ENCODE measurements at regions not wholly inside any gene's neighbourhood (a gene's known extent, or its start where the extent isn't known, plus 50 kb on each side); places are given as distances from the start of the nearest gene placed in this dataset.

- Mint-ChIP-seq H3K27ac (no peak overlapping the region), H3K9me3 (peaks cover under 1% of the 10 kb centered on the region; the same call in 1 of the 2 replicates), H3K4me1 (ENCODE audit: low read depth) (no peaks in the 10 kb centered on the region), H3K27me3 (ENCODE audit: insufficient read depth) (no peaks in the 10 kb centered on the region), H3K4me3 (no peak overlapping the region), H3K36me3 (ENCODE audit: low read depth) (no peaks in the 10 kb centered on the region)
- no peak for DNase-seq
- no peak for TF ChIP-seq CTCF (IDR thresholded peaks at IDR 0.05)
These were observed 394.6 kb downstream of the AEBP2 start for GRCh38 chr12:19833775-19834501.

GRCh38 chr12:19834592-19834991 is 395.3 kb downstream of the AEBP2 start:
- Mint-ChIP-seq H3K9me3 (no peaks in the 10 kb centered on the region), H3K27ac (no peak overlapping the region), H3K4me3 (no peak overlapping the region), H3K36me3 (ENCODE audit: low read depth) (no peaks in the 10 kb centered on the region), H3K27me3 (ENCODE audit: insufficient read depth) (no peaks in the 10 kb centered on the region), H3K4me1 (ENCODE audit: low read depth) (no peaks in the 10 kb centered on the region)
- DNase-seq, result no peak
- TF ChIP-seq CTCF (IDR thresholded peaks at IDR 0.05), result no peak

- DNase-seq, result no peak
- no peak overlapping the region for H3K4me3 Mint-ChIP-seq
- no peaks in the 10 kb centered on the region for H3K9me3 Mint-ChIP-seq
- no peak overlapping the region for H3K27ac Mint-ChIP-seq
- H3K36me3 Mint-ChIP-seq (ENCODE audit: low read depth), result no peaks in the 10 kb centered on the region
- no peaks in the 10 kb centered on the region for H3K27me3 Mint-ChIP-seq (ENCODE audit: insufficient read depth)
- TF ChIP-seq CTCF (IDR thresholded peaks at IDR 0.05), result no peak
- no peaks in the 10 kb centered on the region for H3K4me1 Mint-ChIP-seq (ENCODE audit: low read depth)
These were observed 396.8 kb downstream of the AEBP2 start for GRCh38 chr12:19836056-19836455.

GRCh38 chr12:19836456-19836855 is 397.2 kb downstream of the AEBP2 start:
- no peaks in the 10 kb centered on the region for H3K4me1 Mint-ChIP-seq (ENCODE audit: low read depth)
- no peak for TF ChIP-seq CTCF (IDR thresholded peaks at IDR 0.05)
- no peak overlapping the region for H3K4me3 Mint-ChIP-seq
- no peaks in the 10 kb centered on the region for H3K27me3 Mint-ChIP-seq (ENCODE audit: insufficient read depth)
- H3K9me3 Mint-ChIP-seq, result no peaks in the 10 kb centered on the region
- no peaks in the 10 kb centered on the region for H3K36me3 Mint-ChIP-seq (ENCODE audit: low read depth)
- DNase-seq, result no peak
- no peak overlapping the region for H3K27ac Mint-ChIP-seq

- no peaks in the 10 kb centered on the region for H3K4me1 Mint-ChIP-seq (ENCODE audit: low read depth)
- TF ChIP-seq CTCF (IDR thresholded peaks at IDR 0.05), result no peak
- no peak for DNase-seq
- no peaks in the 10 kb centered on the region for H3K27me3 Mint-ChIP-seq (ENCODE audit: insufficient read depth)
- no peaks in the 10 kb centered on the region for H3K9me3 Mint-ChIP-seq
- H3K4me3 Mint-ChIP-seq, result no peak overlapping the region
- H3K27ac Mint-ChIP-seq, result no peak overlapping the region
- H3K36me3 Mint-ChIP-seq (ENCODE audit: low read depth), result no peaks in the 10 kb centered on the region
These were observed 398.3 kb downstream of the AEBP2 start for GRCh38 chr12:19837543-19837942.
